ENCODE measurements at regions not wholly inside any gene's neighbourhood (a gene's known extent, or its start where the extent isn't known, plus 50 kb on each side); places are given as distances from the start of the nearest gene placed in this dataset.

GRCh38 chr6:66687611-66688140 lies 980.6 kb upstream of the EYS start:
- DNase-seq = no peak

DNA sequence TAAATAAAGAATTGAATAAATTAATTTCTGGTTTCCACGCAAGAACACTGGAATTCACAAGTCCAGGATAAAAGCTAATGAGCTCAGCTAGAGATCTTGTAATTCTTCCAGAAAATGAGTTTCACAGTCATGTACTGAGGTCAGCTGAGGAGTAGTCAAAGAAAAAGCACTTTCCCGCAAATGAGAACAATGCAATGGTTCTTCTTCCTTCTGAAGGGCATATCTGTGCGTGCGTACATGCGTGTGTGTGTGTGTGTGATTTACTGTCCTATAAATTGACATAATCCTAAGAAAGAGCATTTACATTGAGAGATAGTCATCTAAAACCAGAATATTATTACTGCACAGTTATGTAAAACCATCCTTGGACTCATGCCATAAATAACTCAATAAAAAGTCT lies 968.9 kb upstream of the EYS start:
- DNase-seq = no peak

DNA sequence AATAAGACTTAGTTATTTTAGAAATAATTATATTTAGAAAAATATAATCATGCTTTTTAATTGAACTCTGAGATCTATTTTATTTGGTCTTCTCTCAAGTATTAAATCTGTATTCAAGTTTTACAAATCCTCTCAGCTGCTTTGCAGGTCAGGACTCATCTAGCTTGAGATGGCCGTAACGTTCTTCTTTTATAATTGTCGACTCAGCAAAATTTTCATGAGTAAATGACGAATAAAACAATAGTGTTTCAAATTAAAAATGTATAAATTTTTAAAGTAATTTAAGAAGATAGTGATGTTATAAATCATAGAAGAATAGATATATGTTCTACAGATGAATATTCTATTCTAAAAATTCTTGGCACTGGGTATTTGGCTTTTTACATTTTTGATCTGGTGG lies 957.1 kb upstream of the EYS start:
- DNase-seq = no peak

DNA sequence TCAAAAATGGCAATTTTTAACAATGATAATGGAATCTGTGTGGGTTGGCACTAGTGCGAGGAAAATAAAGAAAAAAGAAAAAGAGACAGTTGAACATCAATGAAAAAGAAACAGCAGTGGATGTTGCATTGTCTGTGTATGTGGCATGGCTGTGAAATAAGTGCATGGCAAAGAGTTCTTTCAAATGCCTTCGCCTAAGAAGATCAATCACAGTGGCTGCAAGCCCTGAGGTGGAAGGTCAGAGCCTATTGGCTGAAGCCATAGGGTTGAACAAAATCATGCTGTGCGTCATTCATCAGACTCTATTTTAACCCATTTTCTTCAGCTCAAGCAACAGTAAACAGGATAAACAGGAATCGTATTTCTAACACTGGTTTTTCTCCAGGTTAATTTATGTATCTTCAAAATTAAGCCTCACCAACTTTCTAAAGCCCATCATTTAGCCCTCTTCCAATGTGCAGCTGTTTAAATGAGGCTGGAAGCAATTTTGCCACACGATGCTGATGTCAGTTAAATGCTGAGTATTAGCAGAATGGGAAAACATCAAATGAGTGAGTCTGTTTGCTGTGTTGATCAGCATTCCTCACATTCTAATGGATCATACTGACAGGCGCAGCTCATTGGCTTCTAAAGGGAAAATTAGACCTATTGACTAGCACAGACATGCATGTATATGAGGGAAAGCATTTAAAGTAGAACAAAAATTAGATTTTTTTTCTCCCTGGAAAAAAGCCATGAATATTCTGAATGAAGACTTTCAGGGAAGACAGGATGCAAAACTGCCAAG lies 955.9 kb upstream of the EYS start:
- no peak for DNase-seq

DNA sequence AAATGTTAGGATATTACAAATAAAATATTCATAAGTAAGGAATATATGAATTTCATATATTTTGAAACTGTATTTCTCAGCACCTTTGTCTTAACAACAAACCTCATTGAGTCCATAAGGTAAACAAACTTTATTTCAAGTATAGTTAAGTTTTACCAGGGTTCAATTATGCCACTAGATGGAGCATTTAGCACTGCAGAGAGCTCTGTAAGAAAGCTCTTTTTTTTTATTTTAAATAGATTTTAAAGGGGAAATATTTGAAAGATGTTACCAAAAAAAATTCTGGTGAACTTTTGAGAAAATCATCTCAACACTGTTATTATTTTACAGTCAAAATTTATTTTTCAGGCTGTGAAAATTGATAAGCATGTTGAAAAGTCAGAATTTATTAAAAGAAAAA lies 955.2 kb upstream of the EYS start:
- peak; percentile 7 for DNase-seq

- no peak for DNase-seq
These were observed 948.4 kb upstream of the EYS start for GRCh38 chr6:66655420-66655819.

GRCh38 chr6:66638518-66638917 lies 931.5 kb upstream of the EYS start:
- DNase-seq = no peak

DNA sequence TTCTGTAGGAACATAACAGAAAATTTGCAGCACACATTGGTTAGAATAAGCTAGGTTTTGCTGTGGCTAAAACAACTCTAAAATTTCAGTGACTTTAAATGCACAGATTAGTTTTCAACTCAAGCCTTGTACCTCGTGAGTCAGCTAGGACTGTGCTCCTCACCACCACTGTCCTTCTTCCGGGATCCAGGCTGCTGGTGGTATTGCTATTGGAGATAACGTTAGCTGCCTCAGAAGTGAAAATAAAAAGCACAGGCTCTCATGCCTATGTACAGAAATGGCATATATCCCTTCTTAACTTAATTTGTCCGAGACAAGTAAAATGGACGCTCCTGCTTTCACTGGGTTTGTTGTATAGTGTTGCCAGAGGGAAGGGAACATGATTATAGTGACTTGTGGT lies 931.1 kb upstream of the EYS start:
- no peak for DNase-seq

DNA sequence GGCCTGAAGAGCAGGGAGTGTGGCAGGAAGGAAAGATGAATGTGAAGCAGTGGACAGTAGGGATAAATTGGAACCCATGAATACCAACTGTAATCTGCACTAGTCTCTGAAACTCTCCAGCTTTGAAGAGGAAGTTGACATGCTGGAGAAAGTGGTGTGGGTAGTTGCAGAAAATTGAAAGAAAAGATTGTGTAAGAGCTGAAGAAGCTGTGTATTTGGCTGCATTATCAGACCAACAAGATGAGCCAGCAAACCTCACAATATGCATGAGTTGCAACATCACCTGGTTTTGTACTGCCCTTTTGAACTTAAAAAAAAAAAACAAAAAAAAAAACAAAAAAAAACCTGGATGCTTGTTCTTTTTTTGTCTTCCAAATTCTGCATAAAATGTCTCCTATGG lies 921.9 kb upstream of the EYS start:
- DNase-seq = no peak

- DNase-seq = no peak
These were observed 916.0 kb upstream of the EYS start for GRCh38 chr6:66623050-66623449.

GRCh38 chr6:66605971-66606370 lies 898.9 kb upstream of the EYS start:
- no peak for DNase-seq

- DNase-seq = peak; percentile 42
These were observed 898.0 kb upstream of the EYS start for GRCh38 chr6:66605011-66605410.

- peak; percentile 3 for DNase-seq
These were observed 892.5 kb upstream of the EYS start for GRCh38 chr6:66599541-66599940.

DNA sequence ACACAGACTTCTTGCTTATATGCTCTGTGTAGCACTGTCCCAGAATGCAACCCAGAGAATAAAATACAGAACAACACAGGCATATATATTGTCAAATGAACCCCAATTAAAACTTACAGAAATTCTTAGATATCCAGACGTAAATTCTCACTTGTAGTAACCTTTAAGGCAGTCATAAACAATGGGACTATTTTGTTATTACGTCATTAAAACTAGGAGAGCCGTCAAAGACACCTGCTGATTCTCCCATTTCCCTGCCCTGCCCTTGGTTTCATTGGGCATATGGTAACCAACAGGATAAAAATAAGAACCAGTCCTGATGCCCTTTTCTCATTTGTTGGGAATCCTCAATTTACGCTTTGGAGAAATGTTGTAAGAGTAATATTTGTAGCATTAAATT lies 871.3 kb upstream of the EYS start:
- no peak for DNase-seq

- no peak for DNase-seq
These were observed 861.2 kb upstream of the EYS start for GRCh38 chr6:66568271-66568670.

GRCh38 chr6:66561479-66561878 lies 854.5 kb upstream of the EYS start:
- no peak for DNase-seq

GRCh38 chr6:66558189-66558588 lies 851.2 kb upstream of the EYS start:
- no peak for DNase-seq

DNA sequence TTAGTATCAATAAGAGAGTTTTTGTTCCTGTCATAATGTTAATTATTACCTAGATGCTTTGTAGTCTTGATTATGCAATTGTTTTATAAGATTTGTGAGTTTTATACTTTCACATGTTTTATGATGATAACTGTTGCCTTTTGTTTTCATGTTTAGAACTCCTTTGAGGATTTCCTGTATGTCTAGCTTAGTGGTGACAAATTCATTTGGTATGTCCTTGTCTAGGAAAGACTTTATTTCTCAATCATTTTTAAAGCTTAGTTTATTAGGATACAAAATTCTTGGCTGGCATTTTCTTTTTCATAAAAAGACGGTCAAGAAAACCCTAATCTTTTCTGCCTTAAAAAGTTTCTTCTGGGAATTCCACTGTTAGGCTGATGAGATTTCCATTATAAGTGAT lies 849.9 kb upstream of the EYS start:
- no peak for DNase-seq

DNA sequence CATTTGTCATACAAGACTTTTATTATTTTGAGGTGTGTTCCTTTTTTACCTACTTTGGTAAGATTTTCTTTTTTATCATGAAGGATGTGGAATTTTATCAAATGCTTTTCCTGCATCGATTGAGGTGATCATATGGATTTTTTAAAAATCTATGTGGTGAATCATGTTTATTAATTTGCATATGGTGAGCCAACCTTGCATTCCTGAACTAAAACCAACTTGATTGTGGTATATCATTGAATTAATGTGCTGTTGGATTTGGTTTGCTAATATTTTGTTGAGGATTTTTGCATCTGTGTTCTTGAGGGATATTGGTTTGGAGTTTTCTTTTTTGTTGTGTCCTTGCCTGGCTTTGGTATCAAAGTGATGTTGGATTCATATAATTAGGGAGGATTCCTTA lies 848.1 kb upstream of the EYS start:
- no peak for DNase-seq

GRCh38 chr6:66553441-66553840 lies 846.4 kb upstream of the EYS start:
- peak; percentile 19 for DNase-seq

GRCh38 chr6:66538551-66539135 lies 831.6 kb upstream of the EYS start:
- no peak for DNase-seq

- no peak for DNase-seq
These were observed 826.9 kb upstream of the EYS start for GRCh38 chr6:66533921-66534404.

- peak; percentile 2 for DNase-seq
These were observed 819.0 kb upstream of the EYS start for GRCh38 chr6:66526061-66526460.

GRCh38 chr6:66522864-66523263 lies 815.8 kb upstream of the EYS start:
- DNase-seq = no peak

- DNase-seq = no peak
These were observed 809.4 kb upstream of the EYS start for GRCh38 chr6:66516377-66516776.
